ENCODE measurements at regions not wholly inside any gene's neighbourhood (a gene's known extent, or its start where the extent isn't known, plus 50 kb on each side); places are given as distances from the start of the nearest gene placed in this dataset.

DNA sequence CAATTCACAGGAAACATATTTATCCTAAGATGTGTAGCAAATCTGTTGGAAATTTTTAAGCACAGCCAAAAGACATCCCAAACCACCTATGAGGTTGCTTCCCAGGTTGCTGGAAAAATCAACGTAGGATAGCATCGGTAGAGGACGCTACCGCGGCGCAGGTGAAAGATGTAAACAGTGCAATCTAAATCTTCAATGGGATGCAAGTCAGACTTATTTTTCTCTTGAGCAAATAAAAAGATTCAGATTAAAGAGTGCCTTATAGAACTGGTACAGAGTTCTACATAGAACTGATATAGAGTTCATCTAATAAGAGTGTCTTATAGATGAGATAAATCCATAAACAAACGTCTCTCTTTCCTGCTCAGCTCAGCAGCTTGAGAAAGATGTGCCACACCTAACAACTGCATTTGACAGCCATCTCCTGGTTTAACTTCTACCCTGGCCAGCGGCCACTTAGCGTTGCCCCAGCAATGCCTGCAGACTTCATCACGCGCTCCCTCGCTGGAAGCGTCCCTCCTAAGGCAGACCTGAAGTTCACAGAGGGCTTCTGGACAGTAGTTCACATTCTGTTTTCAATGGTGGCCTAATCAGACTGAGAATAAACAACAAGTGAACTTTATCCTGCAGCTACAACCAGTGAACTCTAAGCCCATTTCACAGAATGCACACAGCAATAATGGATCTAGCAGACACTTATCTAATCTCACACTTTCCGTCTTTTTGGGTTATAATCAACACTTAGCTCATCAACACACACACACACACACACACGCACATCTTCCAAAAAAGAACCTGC is 164.5 kb downstream of the TOMM20 start:
- Mint-ChIP-seq H3K9me3 (no peaks in the 10 kb centered on the region), H3K27ac (peak overlapping the region; percentile 90 to 96 (median 92)), H3K36me3 (ENCODE audit: low read depth) (no peaks in the 10 kb centered on the region), H3K4me3 (peak overlapping the region in 2 of 3 experiments; percentile 46 to 47), H3K4me1 (peaks cover 75% of the 10 kb centered on the region), H3K27me3 (ENCODE audit: low read depth) (no peaks in the 10 kb centered on the region)
- TF ChIP-seq, protein P1, sequence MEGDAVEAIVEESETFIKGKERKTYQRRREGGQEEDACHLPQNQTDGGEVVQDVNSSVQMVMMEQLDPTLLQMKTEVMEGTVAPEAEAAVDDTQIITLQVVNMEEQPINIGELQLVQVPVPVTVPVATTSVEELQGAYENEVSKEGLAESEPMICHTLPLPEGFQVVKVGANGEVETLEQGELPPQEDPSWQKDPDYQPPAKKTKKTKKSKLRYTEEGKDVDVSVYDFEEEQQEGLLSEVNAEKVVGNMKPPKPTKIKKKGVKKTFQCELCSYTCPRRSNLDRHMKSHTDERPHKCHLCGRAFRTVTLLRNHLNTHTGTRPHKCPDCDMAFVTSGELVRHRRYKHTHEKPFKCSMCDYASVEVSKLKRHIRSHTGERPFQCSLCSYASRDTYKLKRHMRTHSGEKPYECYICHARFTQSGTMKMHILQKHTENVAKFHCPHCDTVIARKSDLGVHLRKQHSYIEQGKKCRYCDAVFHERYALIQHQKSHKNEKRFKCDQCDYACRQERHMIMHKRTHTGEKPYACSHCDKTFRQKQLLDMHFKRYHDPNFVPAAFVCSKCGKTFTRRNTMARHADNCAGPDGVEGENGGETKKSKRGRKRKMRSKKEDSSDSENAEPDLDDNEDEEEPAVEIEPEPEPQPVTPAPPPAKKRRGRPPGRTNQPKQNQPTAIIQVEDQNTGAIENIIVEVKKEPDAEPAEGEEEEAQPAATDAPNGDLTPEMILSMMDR (IDR thresholded peaks at IDR 0.05; ENCODE audit: unreplicated experiment in 3 of 3) = no peak

DNA sequence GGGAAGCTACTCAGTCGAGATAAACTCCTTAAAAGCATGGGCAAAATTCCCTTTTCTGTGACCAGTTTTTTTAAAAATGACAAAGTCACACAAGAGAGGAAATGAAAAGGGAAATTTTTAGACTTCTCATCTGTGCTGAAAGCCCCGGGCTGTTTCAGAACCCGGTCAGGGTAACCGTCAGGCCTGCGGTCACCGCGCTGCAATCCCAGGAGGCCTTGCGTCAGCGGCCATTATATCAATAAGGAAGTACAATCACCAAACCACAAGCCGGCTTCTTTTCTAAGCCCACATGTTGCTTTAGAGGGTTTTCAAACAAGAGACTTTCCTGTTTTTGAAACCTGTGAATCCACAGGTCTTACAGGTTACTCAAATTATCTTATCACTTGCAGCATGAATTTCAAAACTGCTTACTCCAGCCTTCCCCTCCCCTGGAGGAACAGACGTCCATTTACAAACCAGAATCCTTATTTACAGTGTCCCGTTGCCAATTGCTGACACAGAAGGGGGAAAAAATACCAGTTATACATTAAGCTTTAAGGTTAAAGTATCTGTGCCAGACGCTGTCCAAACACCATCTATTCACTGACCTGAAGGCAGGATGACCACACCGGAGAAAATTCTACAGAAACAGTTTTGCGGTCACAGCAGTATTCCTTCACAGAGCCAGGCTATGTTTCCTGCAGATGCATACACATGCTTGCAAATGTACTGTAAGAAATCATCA is 165.3 kb downstream of the TOMM20 start:
- Mint-ChIP-seq H3K36me3 (ENCODE audit: low read depth) (no peaks in the 10 kb centered on the region), H3K27ac (peak overlapping the region; percentile 90 to 96 (median 92)), H3K9me3 (no peaks in the 10 kb centered on the region), H3K4me1 (peaks cover 71% of the 10 kb centered on the region), H3K27me3 (ENCODE audit: low read depth) (no peaks in the 10 kb centered on the region), H3K4me3 (peak overlapping the region; percentile 4 to 66 (median 30))
- TF ChIP-seq, protein P1 (IDR thresholded peaks at IDR 0.05; ENCODE audit: unreplicated experiment in 3 of 3) = no peak

DNA sequence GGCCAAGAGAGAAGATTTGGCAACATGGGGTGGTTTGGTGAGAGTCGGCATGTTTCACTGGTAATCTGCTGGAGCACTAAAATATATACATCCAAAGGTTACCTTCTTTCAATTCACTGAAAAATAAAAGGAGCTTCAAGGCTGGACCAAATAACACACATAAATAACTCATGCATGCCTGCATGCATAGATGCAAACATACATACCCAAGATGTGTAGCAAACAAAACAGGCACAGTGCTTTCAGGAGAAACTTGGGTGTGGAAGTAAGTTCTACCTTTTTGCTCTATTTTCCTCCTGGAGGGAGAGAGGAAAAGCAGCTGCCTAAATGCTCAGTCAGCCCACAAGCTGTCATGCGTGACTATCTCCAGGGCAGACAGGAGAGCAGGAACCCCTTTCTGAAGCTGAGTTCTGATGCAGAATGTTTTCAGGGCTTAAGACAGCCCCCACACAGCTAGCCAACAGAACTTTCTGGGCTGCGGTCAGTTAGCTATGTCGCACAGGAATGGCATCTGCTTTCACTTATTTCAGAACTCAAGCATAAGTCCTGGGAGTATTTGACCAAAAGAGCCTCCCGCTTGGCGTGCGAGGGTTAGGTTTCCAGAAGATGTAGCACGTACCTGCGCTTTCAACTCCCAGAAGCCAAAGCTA is 166.2 kb downstream of the TOMM20 start:
- Mint-ChIP-seq H3K4me1 (peaks cover 75% of the 10 kb centered on the region), H3K27me3 (ENCODE audit: low read depth) (no peaks in the 10 kb centered on the region), H3K27ac (peak overlapping the region; percentile 90 to 96 (median 92)), H3K36me3 (ENCODE audit: low read depth) (no peaks in the 10 kb centered on the region), H3K9me3 (no peaks in the 10 kb centered on the region), H3K4me3 (peak overlapping the region; percentile 34 to 68 (median 36))
- TF ChIP-seq, protein P1 (IDR thresholded peaks at IDR 0.05; ENCODE audit: unreplicated experiment in 3 of 3) = no peak

DNA sequence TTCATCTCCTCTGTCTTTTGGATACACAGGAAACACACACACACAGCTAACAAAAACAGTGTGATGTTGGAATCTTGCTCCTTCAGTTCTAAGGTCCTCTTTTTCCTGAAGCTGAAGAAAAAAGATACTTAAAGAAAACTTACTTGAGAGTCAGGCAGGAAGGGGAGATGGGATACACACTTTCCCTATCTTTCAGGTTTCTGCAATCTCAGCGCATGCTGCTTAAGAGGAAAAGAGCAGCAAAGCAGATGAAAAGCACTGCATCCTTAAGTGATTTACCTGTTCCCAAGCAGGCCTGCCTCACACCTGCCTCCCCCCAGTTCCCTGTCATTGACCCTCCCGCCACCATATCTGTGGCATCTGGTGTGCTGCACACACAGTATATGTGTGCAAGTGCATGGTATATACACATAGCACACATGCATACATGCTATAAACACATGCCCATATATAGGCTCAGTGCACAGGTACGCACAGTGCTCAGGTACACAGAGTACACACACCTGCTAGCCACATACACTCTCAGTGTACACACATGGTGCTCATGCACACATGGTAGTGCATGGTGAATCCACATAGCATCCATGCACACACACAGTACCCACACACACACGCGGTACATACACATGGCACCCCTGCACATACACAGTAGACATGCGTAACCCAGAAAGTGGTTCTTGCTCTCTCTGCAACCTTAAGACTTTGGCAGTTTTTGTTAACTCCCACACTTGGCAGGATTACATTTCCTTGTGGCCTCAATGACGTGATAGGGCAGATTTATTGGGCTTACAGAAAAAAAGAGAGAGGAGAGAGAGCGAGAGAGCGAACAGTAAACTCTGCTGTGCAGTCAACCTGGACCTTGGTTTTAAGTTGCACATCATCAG is 166.9 kb downstream of the TOMM20 start:
- Mint-ChIP-seq H3K4me3 (peak overlapping the region; percentile 12 to 34 (median 20)), H3K36me3 (ENCODE audit: low read depth) (no peaks in the 10 kb centered on the region), H3K4me1 (peaks cover 81% of the 10 kb centered on the region), H3K27ac (peak overlapping the region; percentile 90 to 96 (median 92)), H3K27me3 (ENCODE audit: low read depth) (no peaks in the 10 kb centered on the region), H3K9me3 (no peaks in the 10 kb centered on the region)
- TF ChIP-seq, protein P1 (IDR thresholded peaks at IDR 0.05; ENCODE audit: unreplicated experiment in 3 of 3) = no peak

DNA sequence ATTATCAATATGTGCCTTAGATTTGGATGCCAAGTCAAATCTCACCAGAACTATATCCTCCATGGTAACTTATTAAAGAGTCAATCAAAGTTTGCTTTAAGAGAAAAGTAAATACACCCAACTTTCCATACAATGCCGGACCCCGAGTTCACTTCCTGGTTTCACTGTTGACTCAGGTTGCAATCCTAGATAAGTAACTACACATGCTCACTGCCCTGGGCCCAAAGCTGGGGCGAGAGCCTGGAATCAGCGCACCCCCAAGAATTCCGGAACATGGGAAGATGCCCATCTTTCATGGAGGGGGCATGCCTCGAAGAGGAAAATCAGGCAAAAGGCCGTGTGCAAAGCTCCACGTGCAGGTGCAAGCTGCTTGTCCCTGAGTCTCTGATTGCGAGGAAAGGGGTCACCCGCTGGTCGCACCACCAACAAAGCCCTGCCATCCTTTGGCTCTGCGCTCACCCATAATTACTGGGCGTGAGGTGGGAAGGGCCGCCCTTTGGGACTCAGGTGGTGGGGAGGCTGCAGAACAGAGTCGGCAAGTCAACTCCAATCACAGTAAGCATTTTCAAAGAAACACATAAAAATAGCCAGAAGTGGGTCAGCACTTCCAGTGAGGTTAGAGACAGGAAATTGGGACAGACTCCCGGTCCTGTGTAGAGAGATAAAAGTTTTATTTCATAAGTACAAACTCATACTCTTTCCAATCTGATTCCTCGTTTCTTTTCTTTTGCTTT is 167.7 kb downstream of the TOMM20 start:
- peak overlapping the region; percentile 90 to 96 (median 92) for H3K27ac Mint-ChIP-seq
- H3K36me3 Mint-ChIP-seq (ENCODE audit: low read depth) = no peaks in the 10 kb centered on the region
- TF ChIP-seq, protein P1 (IDR thresholded peaks at IDR 0.05; ENCODE audit: unreplicated experiment in 3 of 3) = no peak
- peak overlapping the region; percentile 30 to 41 (median 37) for H3K4me3 Mint-ChIP-seq
- no peaks in the 10 kb centered on the region for H3K27me3 Mint-ChIP-seq (ENCODE audit: low read depth)
- no peaks in the 10 kb centered on the region for H3K9me3 Mint-ChIP-seq
- H3K4me1 Mint-ChIP-seq = peaks cover 79% of the 10 kb centered on the region
